Renal cortical epithelial cell (primary cell): ENCODE measurements at regions not wholly inside any gene's neighbourhood (a gene's known extent, or its start where the extent isn't known, plus 50 kb on each side); places are given as distances from the start of the nearest gene placed in this dataset.
A peak's percentile ranks its signal among the peaks of the same experiment; 100 is the strongest.

Experiments
- DNase-seq: peaks from one replicate; pipeline ENCODE4 v3.0.0-alpha.2; 2011; ENCODE audit warnings: low read depth

GRCh38 chr5:63351164-63351563 lies 611.1 kb downstream of the HTR1A start:
- no peak for DNase-seq

DNA sequence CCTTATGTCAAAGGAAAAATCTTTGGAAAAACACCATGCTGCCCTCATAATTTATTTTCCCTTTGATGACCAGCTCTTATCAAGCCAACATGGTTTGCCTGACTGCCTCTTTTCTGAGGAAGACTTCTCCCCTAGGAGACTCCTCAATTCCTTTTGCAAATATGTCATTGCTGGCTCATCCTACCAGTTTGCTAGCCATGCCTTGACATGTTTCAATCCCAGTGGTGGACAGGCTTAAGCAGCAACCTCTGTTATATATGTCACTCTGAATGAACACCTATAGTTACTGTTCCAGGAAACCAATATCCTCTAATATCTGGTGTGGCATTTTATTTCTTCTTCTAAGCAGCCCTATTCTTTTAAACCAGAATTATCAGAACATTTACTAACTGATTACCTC lies 615.8 kb downstream of the HTR1A start:
- DNase-seq = no peak

DNA sequence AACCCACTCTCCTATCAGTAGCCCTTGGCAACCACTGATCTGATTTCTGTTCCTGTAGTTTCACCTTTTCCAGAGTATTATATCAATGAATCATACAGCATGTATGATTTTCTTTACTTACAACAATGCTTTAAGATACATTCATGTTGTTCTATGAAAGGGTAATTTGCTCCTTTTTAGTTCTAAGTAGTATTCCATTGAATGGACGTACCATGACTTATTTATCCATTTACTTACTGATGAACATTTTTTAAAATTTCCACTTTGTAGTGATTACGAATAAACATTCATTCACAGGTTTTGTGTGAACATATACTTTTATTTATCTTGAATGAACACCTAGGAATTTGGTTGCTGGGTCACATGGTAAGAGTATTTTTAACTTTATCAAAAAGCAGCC lies 620.8 kb downstream of the HTR1A start:
- no peak for DNase-seq

DNA sequence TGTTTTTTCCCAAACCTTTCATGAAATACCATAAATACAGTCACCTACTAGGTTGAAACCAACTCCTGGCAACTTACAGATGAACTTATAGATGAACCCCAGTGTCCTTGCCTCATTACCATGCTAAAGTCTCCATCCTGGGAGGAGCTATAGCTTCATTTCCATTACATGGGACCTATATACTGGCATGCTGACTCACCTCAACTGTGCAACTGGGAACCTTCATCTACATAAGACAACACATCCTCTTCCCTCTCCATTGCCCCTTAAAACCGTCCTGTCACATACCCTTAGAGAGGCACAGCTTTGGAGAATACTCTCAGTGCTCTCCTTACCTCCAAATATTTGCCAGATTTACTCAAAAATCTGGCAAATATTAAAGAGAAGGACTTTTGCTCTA lies 638.3 kb downstream of the HTR1A start:
- no peak for DNase-seq

GRCh38 chr5:63314551-63314950 lies 647.7 kb downstream of the HTR1A start:
- DNase-seq = no peak

- DNase-seq = peak; percentile 28
Observed at GRCh38 chr5:63310644-63311043, 651.6 kb downstream of the HTR1A start.

GRCh38 chr5:63306909-63307308 lies 655.3 kb downstream of the HTR1A start:
- DNase-seq = no peak

- no peak for DNase-seq
Observed at GRCh38 chr5:63293317-63293716, 668.9 kb downstream of the HTR1A start.

GRCh38 chr5:63286724-63287123 lies 675.5 kb downstream of the HTR1A start:
- DNase-seq = no peak

DNA sequence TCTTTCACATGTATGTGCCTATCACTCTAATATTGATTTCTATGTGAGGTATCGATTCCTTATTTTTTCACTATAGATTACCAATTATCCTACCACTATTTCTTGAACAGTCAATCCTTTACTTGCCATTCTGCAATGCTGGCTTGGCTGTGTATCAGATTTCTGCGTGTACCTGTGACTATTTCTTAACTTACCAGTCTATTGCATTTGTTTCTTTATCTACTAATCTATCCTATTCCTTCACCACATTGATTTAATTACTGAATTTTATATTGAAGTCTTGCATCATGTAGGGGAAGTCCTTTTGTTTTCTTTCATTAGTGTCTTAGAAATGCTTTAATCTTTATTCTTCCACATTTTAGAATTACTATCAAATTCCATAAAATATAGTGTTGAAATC lies 684.8 kb downstream of the LRRC70 start:
- DNase-seq = peak; percentile 7

DNA sequence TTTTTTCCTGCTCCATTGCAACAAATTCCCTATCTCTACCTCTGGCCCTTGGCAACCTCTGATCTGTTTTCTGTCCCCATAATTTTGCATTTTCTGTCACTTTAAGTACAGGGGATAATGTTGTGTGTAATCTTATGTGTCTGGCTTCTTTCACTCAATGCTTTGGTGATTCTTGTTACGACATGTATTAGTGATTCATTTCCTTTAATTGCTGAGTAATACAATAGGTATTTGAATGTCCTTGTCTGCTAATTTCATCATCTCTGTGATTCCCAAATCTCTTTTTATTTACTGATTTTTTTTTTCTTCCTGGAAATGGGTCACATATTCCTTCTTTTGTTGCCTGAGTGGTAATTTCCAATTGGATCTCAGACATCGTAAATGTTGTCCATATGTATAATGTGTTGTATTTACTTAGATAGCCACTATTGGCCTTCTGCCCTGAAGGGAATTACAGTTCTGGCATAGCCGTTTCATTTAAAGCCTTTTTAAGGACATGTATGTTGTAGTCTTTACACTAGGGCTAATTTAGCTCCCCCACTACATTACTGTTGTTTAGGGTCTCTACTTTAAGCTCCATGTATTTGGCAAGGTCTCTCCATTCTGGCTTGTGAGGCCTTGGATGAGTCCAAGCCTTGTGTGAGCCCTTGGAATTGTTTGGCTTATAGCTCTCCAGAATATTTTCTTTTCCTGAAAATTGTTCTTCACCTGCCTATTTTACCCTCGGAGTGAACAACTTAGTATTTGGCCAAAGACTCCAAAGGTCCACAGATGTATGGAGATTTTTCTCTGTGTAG lies 683.8 kb downstream of the LRRC70 start:
- peak; percentile 91 for DNase-seq

GRCh38 chr5:63261695-63262094 lies 683.1 kb downstream of the LRRC70 start:
- peak; percentile 11 for DNase-seq

DNA sequence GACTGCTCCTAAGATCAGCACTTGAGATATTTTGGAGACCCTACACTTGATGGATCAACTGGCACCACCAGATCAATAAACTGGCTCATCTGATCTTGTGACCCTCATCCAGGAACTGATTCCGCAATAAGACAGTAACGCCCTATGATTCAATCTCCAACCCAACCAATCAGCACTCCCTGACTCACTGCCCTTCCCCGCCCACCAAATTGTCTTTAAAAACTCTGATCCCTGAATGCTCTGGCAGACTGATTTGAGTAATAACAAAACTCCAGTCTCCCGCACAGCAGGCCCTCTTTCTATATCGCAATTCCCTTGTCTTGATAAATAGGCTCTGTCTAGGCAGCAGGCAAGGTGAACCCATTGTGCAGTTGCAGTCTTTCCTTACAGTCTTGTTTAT lies 677.0 kb downstream of the LRRC70 start:
- DNase-seq = no peak

DNA sequence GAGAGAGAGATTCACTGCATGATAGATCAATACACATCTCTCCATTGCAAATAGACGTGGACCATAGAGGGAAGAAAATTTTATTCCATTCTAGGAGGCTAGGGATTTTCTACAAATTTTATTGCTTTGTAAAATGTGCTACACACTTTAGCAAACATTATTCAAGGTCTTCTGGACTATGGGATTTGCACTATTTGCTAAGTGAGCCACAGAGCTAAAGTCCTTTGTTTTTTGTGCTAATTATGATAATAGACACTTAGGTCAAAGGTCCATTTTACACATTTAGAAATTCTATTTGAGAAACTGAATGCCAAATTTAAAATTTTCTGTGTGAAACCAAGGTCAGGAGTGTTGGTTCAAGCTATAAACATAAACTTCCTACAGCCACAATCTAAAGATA lies 672.3 kb downstream of the LRRC70 start:
- DNase-seq = no peak

DNA sequence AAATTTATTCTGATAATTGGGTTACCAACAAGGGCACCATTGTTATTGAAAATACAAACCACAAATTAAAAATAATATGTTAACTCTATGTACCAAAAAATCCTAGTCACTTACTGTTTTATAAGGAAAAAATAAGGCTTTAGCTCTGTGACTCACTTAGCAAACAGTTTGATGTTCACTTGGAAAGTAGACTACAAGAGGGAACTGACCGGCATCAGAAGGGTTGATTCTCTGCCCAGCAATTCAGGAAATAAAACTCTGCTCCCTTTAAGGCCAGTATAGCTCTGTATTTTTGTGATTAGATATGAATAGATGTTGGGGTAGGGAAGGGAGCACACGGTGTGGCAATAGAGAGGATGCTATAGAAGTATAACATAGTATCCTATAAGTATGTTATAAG lies 671.3 kb downstream of the LRRC70 start:
- no peak for DNase-seq

GRCh38 chr5:63247651-63248050 lies 669.0 kb downstream of the LRRC70 start:
- DNase-seq = no peak

DNA sequence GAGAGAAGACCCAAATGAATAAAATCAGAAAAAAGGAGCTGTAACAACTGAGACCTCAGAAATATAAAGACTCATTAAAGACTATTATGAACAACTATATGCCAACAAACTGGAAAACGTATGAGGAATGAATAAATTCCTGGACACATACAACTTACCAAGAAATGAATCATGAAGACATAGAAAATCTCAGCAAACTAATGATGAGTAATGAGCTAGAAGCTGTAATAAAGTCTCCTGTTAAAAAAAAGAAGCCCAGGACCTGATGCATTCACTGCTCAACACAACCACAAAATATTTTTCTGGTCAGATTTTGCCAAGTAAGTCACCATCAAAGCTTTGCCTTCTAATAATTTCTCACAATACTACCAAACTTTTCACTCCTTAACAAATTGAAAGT lies 666.7 kb downstream of the LRRC70 start:
- peak; percentile 69 for DNase-seq

GRCh38 chr5:63240063-63240755 lies 661.6 kb downstream of the LRRC70 start:
- peak; percentile 58 for DNase-seq

- peak; percentile 16 for DNase-seq
Observed at GRCh38 chr5:63233911-63234310, 655.3 kb downstream of the LRRC70 start.

DNA sequence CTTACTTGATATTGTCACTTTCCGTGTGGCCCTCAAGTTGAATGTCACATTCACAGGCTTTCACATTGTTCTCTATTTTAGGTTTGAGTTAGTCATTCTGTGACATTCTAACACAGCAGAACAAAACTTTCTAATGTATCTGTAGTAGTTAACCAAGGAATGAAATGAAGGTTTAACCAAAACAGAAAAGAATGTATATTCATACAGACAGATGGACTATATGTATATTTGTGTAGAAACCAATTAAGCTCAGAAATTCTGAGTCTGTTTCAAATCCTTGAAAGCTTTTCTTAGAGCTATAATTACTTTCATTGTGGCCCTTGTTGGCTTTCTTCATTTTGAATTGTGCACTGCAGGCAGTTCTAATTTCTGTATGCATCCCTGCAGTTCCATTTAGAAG lies 654.7 kb downstream of the LRRC70 start:
- no peak for DNase-seq

GRCh38 chr5:63230754-63231153 lies 652.1 kb downstream of the LRRC70 start:
- DNase-seq = no peak

DNA sequence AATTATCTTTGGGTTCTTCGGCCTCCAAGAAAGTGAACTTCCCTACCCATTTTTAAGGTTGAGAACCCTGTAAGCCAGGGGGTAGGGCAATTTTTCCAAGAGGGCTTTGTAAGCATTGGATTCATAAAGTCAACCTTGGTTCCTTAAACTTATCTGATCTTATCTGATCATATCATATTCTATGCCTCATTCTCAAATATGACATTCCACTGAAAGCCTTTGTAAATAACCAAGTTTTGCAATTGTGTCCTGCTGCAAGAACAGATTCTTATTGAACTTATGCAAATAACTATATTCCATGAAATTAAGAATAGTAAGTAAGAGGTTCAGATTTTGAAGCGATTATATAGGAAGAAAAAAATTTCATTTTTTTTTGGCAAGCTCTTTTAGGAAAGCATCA lies 649.5 kb downstream of the LRRC70 start:
- DNase-seq = no peak

DNA sequence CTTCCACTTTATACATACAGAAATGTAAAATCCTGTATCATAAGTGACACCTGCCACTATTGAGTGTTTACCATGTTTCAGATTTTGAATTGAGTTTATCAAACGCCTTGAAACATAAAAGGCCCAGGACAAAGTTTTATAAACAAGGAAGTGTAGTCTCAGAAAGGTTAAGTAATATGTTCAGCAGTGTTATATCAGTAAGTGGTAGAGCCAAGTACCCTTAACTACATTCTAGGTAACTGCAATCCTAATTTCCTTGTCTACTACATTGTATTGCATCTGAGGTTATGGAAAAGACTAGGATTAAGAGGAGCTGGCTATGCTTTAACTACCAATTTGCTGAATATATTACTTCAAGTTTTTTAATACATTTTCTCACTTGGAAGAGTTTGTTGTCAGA lies 641.6 kb downstream of the LRRC70 start:
- DNase-seq = no peak

- no peak for DNase-seq
Observed at GRCh38 chr5:63217422-63217821, 638.8 kb downstream of the LRRC70 start.
